HCT116 (cell line): ENCODE measurements at regions not wholly inside any gene's neighbourhood (a gene's known extent, or its start where the extent isn't known, plus 50 kb on each side); places are given as distances from the start of the nearest gene placed in this dataset.

Experiments used
- ATAC-seq: fragments of 200-7000 bp; cut with Tn5 transposase; 2 replicates; pipeline ENCODE4 v1.9.1; 2020; ENCODE audit warnings: mild to moderate bottlenecking, moderate library complexity
- BruUV-seq: library from RNA; stranded (reverse); fragments of 400-500 nt; replicated peaks from 2 replicates; lab custom pipeline; 2021; lab: Mats Ljungman, UMichigan
- CTCF ChIA-PET: fragments of 300-600 bp; sonication (Branson Sonifier 250); formaldehyde crosslinking; loops from one replicate; lab custom pipeline; 2021; ENCODE audit warnings: antibody characterized with exemption; lab: Charles Lee
- POLR2A ChIA-PET: fragments of 300-600, 350-600 bp; sonication (Branson Sonifier 250); formaldehyde crosslinking; loops from one replicate; lab custom pipeline; 2021; ENCODE audit warnings: antibody characterized with exemption; lab: Charles Lee
- RAD21 ChIA-PET, 2 experiments: fragments of 300-600 bp; sonication (Branson Sonifier 250); formaldehyde crosslinking; loops; one replicate each; lab custom pipeline; 2023; ENCODE audit warnings: low total read pairs in 2 of 2; ENCODE audit not compliant: uncharacterized antibody in 2 of 2, unreplicated experiment in 2 of 2, low non-redundant PET in 1 of 2; lab: Charles Lee
- DNase-seq: peaks from one replicate; pipeline ENCODE4 v3.0.0-alpha.2; 2010; ENCODE audit warnings: low read depth, low spot score
- H2AFZ ChIP-seq: fragments of 200-600 bp; shearing (Covaris generic), sonication (generic); 2 replicates; pipeline ENCODE4 v1.6.1; 2017; ENCODE audit warnings: low read depth, mixed run types, mixed read lengths, antibody characterized with exemption, low read length; ENCODE audit not compliant: poor library complexity, severe bottlenecking
- H3K27ac ChIP-seq: 2 replicates; pipeline ENCODE4 v1.5.1; 2012; ENCODE audit warnings: low read depth, low read length
- H3K27me3 ChIP-seq: fragments of 200-600 bp; sonication (generic); 2 replicates; pipeline ENCODE4 v1.6.1; 2016; ENCODE audit warnings: mixed run types, low read length, mixed read lengths; ENCODE audit not compliant: insufficient read depth
- H3K36me3 ChIP-seq, 2 experiments: fragments of 200-500 bp in 1 of 2; fragments of 200-600 bp in 1 of 2; sonication (Bioruptor generic) in 1 of 2; sonication (generic) in 1 of 2; 2 replicates each; pipeline versions ENCODE4 v1.5.1 to v1.6.1; 2014 to 2016; ENCODE audit warnings: low read length in 2 of 2, inconsistent platforms in 1 of 2, mixed read lengths in 1 of 2, mixed run types in 1 of 2; ENCODE audit not compliant: insufficient read depth in 2 of 2, control insufficient read depth in 1 of 2
- H3K4me1 ChIP-seq, 2 experiments: fragments of 200-600 bp in 1 of 2; sonication (generic) in 1 of 2; 2 replicates each; pipeline versions ENCODE4 v1.5.1 to v1.6.1; 2012 to 2017; ENCODE audit warnings: low read length in 2 of 2, inconsistent platforms in 1 of 2, mild to moderate bottlenecking in 1 of 2, mixed read lengths in 1 of 2, mixed run types in 1 of 2, moderate library complexity in 1 of 2; ENCODE audit not compliant: insufficient read depth in 2 of 2, control insufficient read depth in 1 of 2
- H3K4me2 ChIP-seq: fragments of 200-600 bp; sonication (generic); 2 replicates; pipeline ENCODE4 v1.6.1; 2017; ENCODE audit warnings: mixed run types, low read length, mixed read lengths
- H3K4me3 ChIP-seq, 2 experiments: fragments of 200-600 bp in 1 of 2; sonication (generic) in 1 of 2; replicated peaks in 1 of 2; 2 replicates each; pipeline ENCODE4 v1.5.1; 2011 to 2016; ENCODE audit warnings: low read length in 2 of 2, control low read depth in 1 of 2, low read depth in 1 of 2, mild to moderate bottlenecking in 1 of 2, mixed read lengths in 1 of 2, mixed run types in 1 of 2
- H3K79me2 ChIP-seq: fragments of 200-600 bp; sonication (generic); 2 replicates; pipeline ENCODE4 v1.6.1; 2017; ENCODE audit warnings: mild to moderate bottlenecking, mixed run types, low read length, moderate library complexity, mixed read lengths; ENCODE audit not compliant: insufficient read depth
- H3K9ac ChIP-seq: fragments of 200-600 bp; sonication (generic); 2 replicates; pipeline ENCODE4 v1.6.1; 2016; ENCODE audit warnings: low read length, mixed read lengths
- H3K9me2 ChIP-seq: fragments of 200-600 bp; sonication (generic), shearing (Covaris generic); 2 replicates; pipeline ENCODE4 v1.6.1; 2017; ENCODE audit warnings: mixed run types, mild to moderate bottlenecking, moderate library complexity; ENCODE audit not compliant: insufficient read depth
- H3K9me3 ChIP-seq, 2 experiments: fragments of 200-500 bp in 1 of 2; fragments of 200-600 bp in 1 of 2; sonication (Bioruptor generic) in 1 of 2; sonication (generic) in 1 of 2; 2 replicates each; pipeline ENCODE4 v1.6.1; 2014 to 2017; ENCODE audit warnings: low read length in 2 of 2, mixed read lengths in 2 of 2, inconsistent platforms in 1 of 2, low read depth in 1 of 2, mild to moderate bottlenecking in 1 of 2, mixed run types in 1 of 2, moderate library complexity in 1 of 2; ENCODE audit not compliant: control insufficient read depth in 1 of 2, insufficient read depth in 1 of 2
- H4K20me1 ChIP-seq: fragments of 200-600 bp; sonication (generic), shearing (Covaris generic); 2 replicates; pipeline ENCODE4 v1.6.1; 2017; ENCODE audit warnings: mixed run types, mild to moderate bottlenecking, moderate library complexity; ENCODE audit not compliant: insufficient read depth
- CEBPB ChIP-seq: IDR thresholded peaks from 2 replicates; pipeline ENCODE4 v1.6.1; 2012; ENCODE audit warnings: low read depth
- POLR2A ChIP-seq: IDR thresholded peaks from 2 replicates; pipeline ENCODE4 v1.7.0; 2011; ENCODE audit warnings: borderline replicate concordance; ENCODE audit not compliant: insufficient read depth, insufficient read length; ENCODE audit errors: extremely low read depth
- REST ChIP-seq: IDR thresholded peaks from 2 replicates; pipeline ENCODE4 v1.6.1; 2012; ENCODE audit warnings: low read depth
- SIN3A ChIP-seq: IDR thresholded peaks from 2 replicates; pipeline ENCODE4 v1.6.1; 2012; ENCODE audit warnings: low read depth
- intact Hi-C: fragments of 100-400 bp; cut with micrococcal nuclease; formaldehyde crosslinking; loops from 2 replicates; pipeline ENCODE4 v1.10.0; 2022

GRCh38 chr5:89276566-89277305 lies 393.8 kb upstream of the MEF2C start:
- H2AFZ ChIP-seq, result no peak overlapping the region
- RAD21 ChIA-PET, result no interaction called here
- no peak for ATAC-seq

More at GRCh38 chr5:89276566-89277305, 393.8 kb upstream of the MEF2C start:
- CTCF ChIA-PET, result no interaction called here
- H3K9me2 ChIP-seq, result no peaks in the 10 kb centered on the region
- intact Hi-C loops, result no loop called here
- POLR2A ChIA-PET, result no interaction called here
- H3K9me3 ChIP-seq, result no peaks in the 10 kb centered on the region
- no peaks in the 10 kb centered on the region for H4K20me1 ChIP-seq
- H3K27me3 ChIP-seq, result no peaks in the 10 kb centered on the region
- no peaks in the 10 kb centered on the region for H3K79me2 ChIP-seq
- H3K36me3 ChIP-seq, result no peaks in the 10 kb centered on the region
- no TSS peak for BruUV-seq
- TF ChIP-seq REST (no peak), POLR2A (no peak), CEBPB (no peak), SIN3A (no peak)
- no peak overlapping the region for H3K27ac ChIP-seq
- no peaks in the 10 kb centered on the region for H3K4me1 ChIP-seq
- no peak overlapping the region for H3K4me3 ChIP-seq
- no peak for DNase-seq
- H3K9ac ChIP-seq, result no peak overlapping the region
- no peak overlapping the region for H3K4me2 ChIP-seq
